Loucy (cell line): ENCODE measurements at regions not wholly inside any gene's neighbourhood (a gene's known extent, or its start where the extent isn't known, plus 50 kb on each side); places are given as distances from the start of the nearest gene placed in this dataset.

Experiments used
- H2AFZ ChIP-seq: fragments of 200-600 bp; sonication (generic); 2 replicates; pipeline ENCODE4 v1.6.0; 2016; ENCODE audit warnings: antibody characterized with exemption, mild to moderate bottlenecking, low read length, moderate library complexity
- H3F3A ChIP-seq: fragments of 200-600 bp; 2 replicates; pipeline ENCODE4 v1.6.0; 2016; ENCODE audit warnings: antibody characterized with exemption, low read depth, mild to moderate bottlenecking
- H3K27me3 ChIP-seq: fragments of 200-600 bp; sonication (generic); 2 replicates; pipeline ENCODE4 v1.6.1; 2014; ENCODE audit warnings: low read length, mild to moderate bottlenecking; ENCODE audit not compliant: insufficient read depth, poor library complexity, severe bottlenecking
- H3K36me3 ChIP-seq: fragments of 200-600 bp; sonication (generic); 2 replicates; pipeline ENCODE4 v1.6.1; 2016; ENCODE audit warnings: low read length; ENCODE audit not compliant: insufficient read depth
- H3K4me1 ChIP-seq: fragments of 200-600 bp; sonication (generic); 2 replicates; pipeline ENCODE4 v1.5.1; 2014; ENCODE audit warnings: low read length, mild to moderate bottlenecking; ENCODE audit not compliant: insufficient read depth, poor library complexity, severe bottlenecking
- H3K4me2 ChIP-seq: fragments of 200-600 bp; sonication (generic); 2 replicates; pipeline ENCODE4 v1.6.0; 2014; ENCODE audit warnings: antibody characterized with exemption, low read length, low read depth, mild to moderate bottlenecking; ENCODE audit not compliant: poor library complexity, severe bottlenecking
- H3K4me3 ChIP-seq: fragments of 200-600 bp; sonication (generic); 2 replicates; pipeline ENCODE4 v1.5.1; 2014; ENCODE audit warnings: low read length, mild to moderate bottlenecking, mixed read lengths; ENCODE audit not compliant: poor library complexity, severe bottlenecking
- H3K79me2 ChIP-seq: fragments of 200-600 bp; sonication (generic); 2 replicates; pipeline ENCODE4 v1.6.1; 2014; ENCODE audit warnings: low read length; ENCODE audit not compliant: insufficient read depth
- H3K9ac ChIP-seq: fragments of 200-600 bp; sonication (generic); 2 replicates; pipeline ENCODE4 v1.6.0; 2014; ENCODE audit warnings: mild to moderate bottlenecking, low read depth, low read length, moderate library complexity; ENCODE audit not compliant: poor library complexity, severe bottlenecking
- H3K9me2 ChIP-seq: fragments of 200-600 bp; sonication (generic); replicated peaks from 2 replicates; pipeline ENCODE4 v1.6.1; 2016; ENCODE audit warnings: low read depth, low read length, mixed read lengths
- H3K9me3 ChIP-seq: fragments of 200-600 bp; sonication (generic); 2 replicates; pipeline ENCODE4 v1.6.1; 2014; ENCODE audit warnings: mild to moderate bottlenecking, antibody characterized with exemption, low read length, low read depth; ENCODE audit not compliant: insufficient read depth
- H4K20me1 ChIP-seq: fragments of 200-600 bp; sonication (generic); 2 replicates; pipeline ENCODE4 v1.6.0; 2014; ENCODE audit warnings: antibody characterized with exemption, low read length, mild to moderate bottlenecking; ENCODE audit not compliant: insufficient read depth, poor library complexity, severe bottlenecking
- CTCF ChIP-seq: fragments of 200-600 bp; sonication (generic); conservative IDR thresholded peaks from 2 replicates; pipeline ENCODE4 v1.5.1; 2014; ENCODE audit warnings: mild to moderate bottlenecking, antibody characterized with exemption, low read length
- EZH2phosphoT487 ChIP-seq: fragments of 200-600 bp; IDR thresholded peaks from 2 replicates; pipeline ENCODE4 v1.6.1; 2018; ENCODE audit warnings: antibody characterized with exemption, mild to moderate bottlenecking, moderate library complexity, borderline replicate concordance

DNA sequence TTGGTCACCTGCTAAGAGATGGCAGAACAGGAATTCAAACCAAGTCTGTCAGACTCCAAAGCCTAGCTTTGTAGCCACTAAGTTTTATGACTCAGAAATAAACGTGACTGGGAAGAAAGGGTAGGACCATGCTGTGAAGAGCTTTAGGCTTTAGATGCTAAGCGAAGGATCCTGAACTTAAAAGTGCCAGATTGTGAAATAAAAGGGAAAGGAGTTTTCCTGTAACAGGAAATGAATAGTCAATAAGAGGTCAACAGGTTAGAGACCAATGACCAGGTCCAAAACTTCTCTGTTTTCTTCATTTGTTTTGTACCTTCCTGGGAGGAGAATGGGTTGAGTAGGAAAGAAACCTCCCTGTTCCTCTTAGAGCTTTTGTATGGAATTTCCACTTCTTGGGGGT is 98.8 kb upstream of the EOLA2 start:
- H3K4me2 ChIP-seq, result no peak overlapping the region

GRCh38 chrX:150038315-150038714 is 100.0 kb upstream of the EOLA2 start:
- Histone ChIP-seq H4K20me1 (no peaks in the 10 kb centered on the region), H3K4me1 (no peaks in the 10 kb centered on the region), H3K9ac (no peak overlapping the region), H3K36me3 (no peaks in the 10 kb centered on the region), H3K79me2 (no peaks in the 10 kb centered on the region), H3K4me2 (no peak overlapping the region), H3K9me2 (no peaks in the 10 kb centered on the region), H3K4me3 (no peak overlapping the region), H2AFZ (no peak overlapping the region), H3F3A (no peaks in the 10 kb centered on the region), H3K9me3 (no peaks in the 10 kb centered on the region), H3K27me3 (no peaks in the 10 kb centered on the region)
- TF ChIP-seq EZH2phosphoT487 (no peak), CTCF (no peak)

More for the DNA sequence above, 98.8 kb upstream of the EOLA2 start:
- Histone ChIP-seq H3K9me2 (no peaks in the 10 kb centered on the region), H3F3A (no peaks in the 10 kb centered on the region), H3K9ac (no peak overlapping the region), H2AFZ (no peak overlapping the region), H3K36me3 (no peaks in the 10 kb centered on the region), H4K20me1 (no peaks in the 10 kb centered on the region), H3K4me1 (no peaks in the 10 kb centered on the region), H3K27me3 (no peaks in the 10 kb centered on the region), H3K9me3 (no peaks in the 10 kb centered on the region), H3K4me3 (no peak overlapping the region), H3K79me2 (no peaks in the 10 kb centered on the region)
- TF ChIP-seq CTCF, result no peak
- TF ChIP-seq EZH2phosphoT487, result no peak

GRCh38 chrX:150038986-150039599 is 100.8 kb upstream of the EOLA2 start:
- Histone ChIP-seq H3K9me3 (no peaks in the 10 kb centered on the region), H4K20me1 (no peaks in the 10 kb centered on the region), H3K9ac (no peak overlapping the region), H3K36me3 (no peaks in the 10 kb centered on the region), H3F3A (no peaks in the 10 kb centered on the region), H3K27me3 (no peaks in the 10 kb centered on the region), H3K4me3 (no peak overlapping the region), H3K4me1 (no peaks in the 10 kb centered on the region), H2AFZ (no peak overlapping the region), H3K4me2 (no peak overlapping the region), H3K79me2 (no peaks in the 10 kb centered on the region), H3K9me2 (no peaks in the 10 kb centered on the region)
- TF ChIP-seq EZH2phosphoT487 (no peak), CTCF (no peak)
